PFSK-1 (cell line): ENCODE measurements at regions not wholly inside any gene's neighbourhood (a gene's known extent, or its start where the extent isn't known, plus 50 kb on each side); places are given as distances from the start of the nearest gene placed in this dataset.

ENCODE experiments used
- FOXP2 ChIP-seq: optimal IDR thresholded peaks from 2 replicates; pipeline ENCODE3; 2011; ENCODE audit warnings: borderline replicate concordance, control low read depth, inconsistent platforms; ENCODE audit not compliant: insufficient read depth; ENCODE audit errors: extremely low read length, extremely low read depth
- POLR2AphosphoS5 ChIP-seq: IDR thresholded peaks from 2 replicates; pipeline ENCODE4 v1.6.1; 2012; ENCODE audit warnings: low read depth, mild to moderate bottlenecking, control low read depth, low read length, moderate library complexity
- SIN3A ChIP-seq: IDR thresholded peaks from 2 replicates; pipeline ENCODE4 v1.6.1; 2012; ENCODE audit warnings: mild to moderate bottlenecking, low read length, moderate library complexity, borderline replicate concordance; ENCODE audit not compliant: insufficient read depth
- TAF1 ChIP-seq: IDR thresholded peaks from 2 replicates; pipeline ENCODE4 v1.6.1; 2012; ENCODE audit warnings: low read length, control low read depth, borderline replicate concordance; ENCODE audit not compliant: insufficient read depth
- TF ChIP-seq, protein P1 (sequence below), 2 experiments: IDR thresholded peaks; 2 replicates each; pipeline versions ENCODE4 v1.6.1 to v1.8.0; 2011 to 2012; ENCODE audit warnings: low read depth in 2 of 2, low read length in 2 of 2, control low read depth in 1 of 2, inconsistent platforms in 1 of 2, mild to moderate bottlenecking in 1 of 2, moderate library complexity in 1 of 2; ENCODE audit not compliant: insufficient read depth in 1 of 2

DNA sequence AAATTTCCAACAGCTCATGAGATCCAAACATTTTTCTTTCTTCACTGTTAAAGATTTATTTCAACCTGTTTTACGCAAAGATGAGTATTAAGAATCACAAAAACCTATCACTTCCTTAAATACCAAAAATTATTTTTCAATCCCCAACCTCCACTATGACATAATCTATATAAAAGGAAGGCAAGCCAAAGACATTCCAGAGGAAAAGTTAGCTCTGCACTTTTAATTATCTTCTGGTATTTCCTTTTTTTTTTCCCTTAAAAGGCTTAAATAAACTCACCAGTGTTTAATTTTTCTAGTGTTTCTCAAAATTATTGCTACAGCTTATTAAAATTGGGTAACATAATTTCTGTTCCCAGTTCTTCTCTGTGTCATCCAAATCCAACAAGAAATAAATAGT is 75.9 kb downstream of the BMP4 start:
- no peak for TF ChIP-seq TAF1
- TF ChIP-seq SIN3A: no peak
- TF ChIP-seq POLR2AphosphoS5: no peak
- TF ChIP-seq, protein P1, sequence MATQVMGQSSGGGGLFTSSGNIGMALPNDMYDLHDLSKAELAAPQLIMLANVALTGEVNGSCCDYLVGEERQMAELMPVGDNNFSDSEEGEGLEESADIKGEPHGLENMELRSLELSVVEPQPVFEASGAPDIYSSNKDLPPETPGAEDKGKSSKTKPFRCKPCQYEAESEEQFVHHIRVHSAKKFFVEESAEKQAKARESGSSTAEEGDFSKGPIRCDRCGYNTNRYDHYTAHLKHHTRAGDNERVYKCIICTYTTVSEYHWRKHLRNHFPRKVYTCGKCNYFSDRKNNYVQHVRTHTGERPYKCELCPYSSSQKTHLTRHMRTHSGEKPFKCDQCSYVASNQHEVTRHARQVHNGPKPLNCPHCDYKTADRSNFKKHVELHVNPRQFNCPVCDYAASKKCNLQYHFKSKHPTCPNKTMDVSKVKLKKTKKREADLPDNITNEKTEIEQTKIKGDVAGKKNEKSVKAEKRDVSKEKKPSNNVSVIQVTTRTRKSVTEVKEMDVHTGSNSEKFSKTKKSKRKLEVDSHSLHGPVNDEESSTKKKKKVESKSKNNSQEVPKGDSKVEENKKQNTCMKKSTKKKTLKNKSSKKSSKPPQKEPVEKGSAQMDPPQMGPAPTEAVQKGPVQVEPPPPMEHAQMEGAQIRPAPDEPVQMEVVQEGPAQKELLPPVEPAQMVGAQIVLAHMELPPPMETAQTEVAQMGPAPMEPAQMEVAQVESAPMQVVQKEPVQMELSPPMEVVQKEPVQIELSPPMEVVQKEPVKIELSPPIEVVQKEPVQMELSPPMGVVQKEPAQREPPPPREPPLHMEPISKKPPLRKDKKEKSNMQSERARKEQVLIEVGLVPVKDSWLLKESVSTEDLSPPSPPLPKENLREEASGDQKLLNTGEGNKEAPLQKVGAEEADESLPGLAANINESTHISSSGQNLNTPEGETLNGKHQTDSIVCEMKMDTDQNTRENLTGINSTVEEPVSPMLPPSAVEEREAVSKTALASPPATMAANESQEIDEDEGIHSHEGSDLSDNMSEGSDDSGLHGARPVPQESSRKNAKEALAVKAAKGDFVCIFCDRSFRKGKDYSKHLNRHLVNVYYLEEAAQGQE (IDR thresholded peaks at IDR 0.05; ENCODE audit: insufficient read depth in 1 of 2, low read depth in 2 of 2, low read length in 2 of 2): no peak
- no peak for TF ChIP-seq FOXP2

DNA sequence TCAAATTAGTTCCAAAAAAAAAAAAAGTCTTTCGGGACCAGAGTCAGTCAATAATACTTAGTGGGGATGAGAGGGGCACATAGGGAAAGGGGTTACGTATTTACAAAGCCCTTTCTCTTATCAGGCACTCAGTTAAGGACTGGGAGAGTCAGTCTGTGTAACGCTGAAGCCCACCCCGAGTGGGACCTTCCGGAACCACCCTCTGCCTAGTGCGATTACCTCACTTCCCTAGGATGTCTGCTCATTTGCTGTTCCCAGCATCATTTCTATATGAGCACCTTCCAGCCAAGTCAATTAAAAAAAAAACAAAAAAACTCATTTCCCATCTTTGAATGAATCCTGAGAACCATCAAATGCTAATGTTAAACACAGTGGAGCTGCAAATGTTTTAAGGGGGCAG is 76.9 kb downstream of the BMP4 start:
- TF ChIP-seq FOXP2 (no peak), TAF1 (no peak), POLR2AphosphoS5 (no peak), SIN3A (no peak)
- TF ChIP-seq, protein P1 (IDR thresholded peaks at IDR 0.05; ENCODE audit: insufficient read depth in 1 of 2, low read depth in 2 of 2, low read length in 2 of 2): no peak

DNA sequence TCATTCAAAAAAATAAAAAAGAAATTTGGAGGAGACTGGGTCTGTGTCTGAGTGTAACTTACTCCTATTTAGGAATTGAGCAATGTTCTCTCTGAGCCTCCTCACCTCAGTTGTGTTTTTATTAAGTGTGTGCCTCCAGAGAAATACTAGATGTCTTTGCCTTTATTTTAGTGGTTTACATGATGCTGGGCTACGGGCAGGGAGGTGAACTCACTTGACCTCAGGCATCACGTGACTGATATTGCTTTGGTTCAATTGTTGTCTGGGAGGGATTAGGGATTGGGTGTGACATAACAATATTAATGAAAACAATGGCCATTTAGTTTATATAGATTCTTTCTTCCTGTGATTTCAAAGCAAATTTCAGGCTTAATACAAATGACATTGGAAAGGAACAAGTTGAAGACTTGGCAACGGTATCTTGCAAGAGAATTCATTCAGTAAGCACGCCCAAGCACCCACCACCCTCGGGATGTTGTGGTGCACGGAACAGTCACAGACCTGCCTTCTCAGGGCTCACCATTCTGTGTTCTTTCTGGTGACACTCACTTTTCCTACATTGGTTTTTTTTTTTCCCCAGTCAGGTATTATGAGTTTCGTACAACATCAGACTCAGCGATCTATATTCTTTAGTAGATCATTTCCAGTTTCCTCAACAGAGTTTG is 77.5 kb downstream of the BMP4 start:
- TF ChIP-seq FOXP2 (no peak), POLR2AphosphoS5 (no peak), TAF1 (no peak)
- TF ChIP-seq, protein P1 (IDR thresholded peaks at IDR 0.05; ENCODE audit: insufficient read depth in 1 of 2, low read depth in 2 of 2, low read length in 2 of 2): no peak

DNA sequence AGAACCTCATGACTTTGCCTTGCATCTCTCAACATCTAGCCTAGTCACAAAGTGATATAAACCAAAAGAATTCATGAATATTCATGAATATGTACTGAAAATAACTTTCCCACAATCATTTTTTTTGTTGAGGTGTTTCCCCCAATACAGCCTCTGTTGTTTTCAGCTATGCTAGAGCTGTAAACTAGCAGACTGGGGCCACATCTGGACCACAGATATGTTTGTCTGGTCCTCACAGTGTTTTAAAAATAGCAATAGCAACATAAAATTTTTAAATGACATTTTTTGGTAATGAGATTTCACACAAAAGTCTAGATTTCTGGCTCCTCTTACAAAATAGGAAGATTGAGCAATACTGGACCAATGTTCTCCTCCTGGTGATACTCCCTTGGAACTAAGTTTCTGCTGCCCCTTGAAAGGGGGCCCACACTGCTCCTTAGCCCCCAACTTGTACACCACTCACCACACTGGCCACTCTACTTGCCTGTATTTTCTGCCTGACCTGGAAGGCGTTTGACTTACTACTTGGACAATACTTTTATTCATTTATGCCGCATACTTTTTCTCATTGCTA is 81.2 kb downstream of the BMP4 start:
- TF ChIP-seq, protein P1 (IDR thresholded peaks at IDR 0.05; ENCODE audit: insufficient read depth in 1 of 2, low read depth in 2 of 2, low read length in 2 of 2): no peak
- TF ChIP-seq SIN3A (no peak), TAF1 (no peak), FOXP2 (no peak)
